Sigmoid colon (tissue), 4 donors: ENCODE measurements at regions not wholly inside any gene's neighbourhood (a gene's known extent, or its start where the extent isn't known, plus 50 kb on each side); places are given as distances from the start of the nearest gene placed in this dataset.
"Not testable (repeated sequence)": the region's sequence is repeated elsewhere in the genome, so short reads cannot be mapped to it uniquely, and the experiment has no call there.

Experiments
- CTCF ChIP-seq, 4 experiments: fragments of 450-650 bp in 3 of 4; fragments of 200-600 bp in 1 of 4; IDR thresholded peaks; one replicate each; pipeline ENCODE4 v1.5.1; 2016 to 2019; ENCODE audit warnings: antibody characterized with exemption in 4 of 4, mild to moderate bottlenecking in 3 of 4, moderate library complexity in 2 of 4
- POLR2AphosphoS5 ChIP-seq, 4 donors: sonication (generic); formaldehyde crosslinking; IDR thresholded peaks; one replicate each; pipeline ENCODE4 v1.6.1; 2017; ENCODE audit warnings: antibody characterized with exemption in 4 of 4

DNA sequence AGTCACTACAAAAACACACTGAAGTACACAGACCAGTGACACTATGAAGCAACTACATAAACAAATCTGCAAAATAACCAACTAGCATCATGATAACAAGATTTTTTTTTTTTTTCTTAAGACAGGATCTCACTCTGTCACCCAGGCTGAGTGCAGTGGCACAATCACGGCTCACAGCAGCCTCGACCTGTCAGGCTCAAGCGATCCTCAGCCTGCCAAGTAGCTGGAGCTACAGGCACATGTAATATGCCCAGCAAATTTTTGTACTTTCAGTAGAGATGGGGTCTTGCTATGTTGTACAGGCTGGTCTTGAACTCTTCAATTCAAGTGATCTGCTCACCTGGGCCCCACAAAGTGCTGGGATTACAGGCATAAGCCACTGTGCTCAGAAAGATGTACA, 140.5 kb downstream of the GOLGA6L6 start:
- TF ChIP-seq CTCF, POLR2AphosphoS5 (IDR thresholded peaks at IDR 0.05): not testable (repeated sequence)
